HepG2 (cell line): ENCODE measurements at regions not wholly inside any gene's neighbourhood (a gene's known extent, or its start where the extent isn't known, plus 50 kb on each side); places are given as distances from the start of the nearest gene placed in this dataset.

Source experiments
- ATAC-seq: fragments of 200-7000 bp; cut with Tn5 transposase; 3 replicates; pipeline ENCODE4 v1.9.1; 2020; ENCODE audit warnings: mild to moderate bottlenecking, moderate library complexity
- BruUV-seq: library from RNA; stranded (reverse); fragments of 400-500 nt; replicated peaks from 2 replicates; lab custom pipeline; 2021; lab: Mats Ljungman, UMichigan
- CTCF ChIA-PET: fragments of 300-600 bp; formaldehyde crosslinking; extraction: SDS; loops from one replicate; lab custom pipeline; 2021; ENCODE audit warnings: low total read pairs, inconsistent platforms, low intra/inter-chr PET ratio; lab: Yijun Ruan, JAX
- POLR2A ChIA-PET: fragments of 350-600 bp; sonication (Branson Sonifier 250); formaldehyde crosslinking; loops from one replicate; lab custom pipeline; 2020; ENCODE audit warnings: antibody characterized with exemption, inconsistent platforms; lab: Yijun Ruan, JAX
- DNase-seq: peaks from one replicate; pipeline ENCODE4 v3.0.0-alpha.2; 2015; ENCODE audit warnings: low spot score
- FAIRE-seq: peaks from 3 replicates; lab custom pipeline; 2011; peaks lifted over from hg19 to GRCh38; lab: Jason Lieb, UNC
- H2AFZ ChIP-seq: one replicate; pipeline ENCODE4 v1.6.1; 2011; ENCODE audit warnings: low read length, inconsistent platforms
- H3K27ac ChIP-seq: fragments of 300-600 bp; 3 replicates; pipeline ENCODE4 v1.8.0; 2011; ENCODE audit warnings: mixed run types, mild to moderate bottlenecking, mixed read lengths, low read length, inconsistent platforms; ENCODE audit not compliant: insufficient read depth; ENCODE audit errors: extremely low read length
- H3K27me3 ChIP-seq, 2 experiments: fragments of 200-600 bp in 1 of 2; 2 replicates in 1 of 2; 3 replicates in 1 of 2; pipeline versions ENCODE4 v1.6.0 to v1.8.0; 2011; ENCODE audit warnings: low read length in 2 of 2, mild to moderate bottlenecking in 2 of 2, moderate library complexity in 2 of 2, inconsistent platforms in 1 of 2; ENCODE audit not compliant: insufficient read depth in 2 of 2, control insufficient read depth in 1 of 2
- H3K36me3 ChIP-seq, 2 experiments: fragments of 200-600 bp in 1 of 2; replicated peaks in 1 of 2; 2 replicates in 1 of 2; 3 replicates in 1 of 2; pipeline versions ENCODE4 v1.5.1 to v1.8.0; 2011; ENCODE audit warnings: low read length in 2 of 2, inconsistent platforms in 1 of 2; ENCODE audit not compliant: insufficient read depth in 2 of 2, control insufficient read depth in 1 of 2
- H3K4me1 ChIP-seq: 2 replicates; pipeline ENCODE4 v1.5.1; 2012; ENCODE audit warnings: low read length, inconsistent platforms; ENCODE audit not compliant: insufficient read depth
- H3K4me2 ChIP-seq: 2 replicates; pipeline ENCODE4 v1.6.0; 2011; ENCODE audit warnings: low read depth, low read length, inconsistent platforms
- H3K4me3 ChIP-seq, 3 experiments: fragments of 200-600 bp in 1 of 3; sonication (generic), shearing (Covaris generic) in 1 of 3; replicated peaks in 1 of 3; 2 replicates each; pipeline ENCODE4 v1.5.1; 2011 to 2016; ENCODE audit warnings: low read length in 3 of 3, inconsistent platforms in 2 of 3, low read depth in 2 of 3, mild to moderate bottlenecking in 2 of 3, control low read depth in 1 of 3, mixed read lengths in 1 of 3; ENCODE audit not compliant: insufficient read depth in 1 of 3
- H3K79me2 ChIP-seq: one replicate; pipeline ENCODE4 v1.6.1; 2011; ENCODE audit warnings: low read length, inconsistent platforms; ENCODE audit not compliant: insufficient read depth
- H3K9ac ChIP-seq: 2 replicates; pipeline ENCODE4 v1.6.0; 2011; ENCODE audit warnings: mild to moderate bottlenecking, low read depth, low read length, inconsistent platforms; ENCODE audit not compliant: insufficient read depth
- H3K9me3 ChIP-seq: 2 replicates; pipeline ENCODE4 v1.5.1; 2012; ENCODE audit warnings: mild to moderate bottlenecking, low read length
- H4K20me1 ChIP-seq: 2 replicates; pipeline ENCODE4 v1.6.0; 2011; ENCODE audit warnings: inconsistent platforms, mild to moderate bottlenecking, low read length, moderate library complexity; ENCODE audit not compliant: insufficient read depth
- JUN ChIP-seq: sonication (generic); formaldehyde crosslinking; IDR thresholded peaks from 2 replicates; pipeline ENCODE4 v1.4.0; 2020; ENCODE audit warnings: mild to moderate bottlenecking, missing genetic modification reagents
- MED13 ChIP-seq: sonication (generic); formaldehyde crosslinking; IDR thresholded peaks from 2 replicates; pipeline ENCODE4 v1.5.0; 2020; ENCODE audit warnings: missing genetic modification reagents
- NFE2L1 ChIP-seq: sonication (generic); formaldehyde crosslinking; IDR thresholded peaks from 2 replicates; pipeline ENCODE4 v1.4.0; 2020; ENCODE audit warnings: missing genetic modification reagents, mild to moderate bottlenecking, borderline replicate concordance
- TMF1 ChIP-seq: sonication (generic); formaldehyde crosslinking; IDR thresholded peaks from 2 replicates; pipeline ENCODE4 v1.8.1; 2022; ENCODE audit warnings: low read depth, missing genetic modification reagents
- ZNF431 ChIP-seq: sonication (generic); formaldehyde crosslinking; IDR thresholded peaks from 2 replicates; pipeline ENCODE4 v1.9.0; 2022; ENCODE audit warnings: missing genetic modification reagents, low read depth, mild to moderate bottlenecking, borderline replicate concordance
- WGBS: methylation state at CpG from one replicate; pipeline ENCODE4 v1.1.6; 2017; ENCODE audit warnings: low lambda C conversion rate; 5-methylcytosine and 5-hydroxymethylcytosine counted together
- in situ Hi-C: cut with HindIII; loops from 2 replicates; pipeline ENCODE4 v1.10.0; 2017; ENCODE audit warnings: low pct_unique_long_range_greater_than_20kb; ENCODE audit not compliant: extremely low pct_ligation_motif_present
- intact Hi-C: fragments of 100-400 bp; cut with micrococcal nuclease; formaldehyde crosslinking; loops from one replicate; pipeline ENCODE4 v1.10.0; 2022; ENCODE audit not compliant: unreplicated experiment
- TF ChIP-seq, protein P1 (sequence below), 2 experiments: sonication (generic) in 1 of 2; formaldehyde crosslinking in 1 of 2; IDR thresholded peaks; 2 replicates each; pipeline versions ENCODE4 v1.5.1 to v1.6.1; 2011 to 2020; ENCODE audit warnings: borderline replicate concordance in 1 of 2, low read depth in 1 of 2, low read length in 1 of 2, mild to moderate bottlenecking in 1 of 2, missing genetic modification reagents in 1 of 2, moderate library complexity in 1 of 2
- TF ChIP-seq, protein P2 (sequence below): sonication (generic); formaldehyde crosslinking; IDR thresholded peaks from 2 replicates; pipeline ENCODE4 v1.8.0; 2022; ENCODE audit warnings: mild to moderate bottlenecking, missing genetic modification reagents, moderate library complexity
- TF ChIP-seq, protein P3 (sequence below): sonication (generic); formaldehyde crosslinking; IDR thresholded peaks from one replicate; pipeline ENCODE4 v1.5.1; 2020; ENCODE audit warnings: mild to moderate bottlenecking, missing genetic modification reagents; ENCODE audit errors: not compliant biosample characterization
- TF ChIP-seq, protein P4 (sequence below): sonication (generic); formaldehyde crosslinking; IDR thresholded peaks from 2 replicates; pipeline ENCODE4 v1.4.0; 2020; ENCODE audit warnings: mild to moderate bottlenecking, missing genetic modification reagents, borderline replicate concordance

DNA sequence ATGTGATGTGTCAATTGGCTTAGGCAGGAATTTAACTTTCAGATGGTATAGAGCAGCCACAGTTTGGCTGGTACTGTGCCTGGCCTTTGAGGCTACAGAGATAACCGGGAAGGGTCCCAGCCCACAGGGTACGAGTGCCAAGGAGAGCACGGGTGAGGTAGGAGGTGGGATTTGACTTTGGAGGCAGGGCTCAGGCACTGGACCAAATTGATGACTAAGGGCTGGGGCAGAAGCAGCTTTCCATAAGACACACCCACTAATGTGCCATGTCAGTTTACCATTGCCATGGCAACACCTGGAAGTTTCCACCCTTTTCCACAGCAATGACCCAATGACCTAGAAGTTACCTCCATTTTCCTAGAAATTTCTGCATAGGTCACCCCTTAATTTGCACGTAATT is 466.2 kb downstream of the TSHZ3 start:
- Histone ChIP-seq H3K36me3 (no peaks in the 10 kb centered on the region), H3K4me2 (no peak overlapping the region), H3K27me3 (no peaks in the 10 kb centered on the region), H3K4me1 (no peaks in the 10 kb centered on the region), H3K9ac (no peak overlapping the region), H3K27ac (no peak overlapping the region), H3K4me3 (no peak overlapping the region), H4K20me1 (no peaks in the 10 kb centered on the region), H3K9me3 (peaks cover 99% of the 10 kb centered on the region), H3K79me2 (no peaks in the 10 kb centered on the region), H2AFZ (no peak overlapping the region)
- ChIA-PET POLR2A (no interaction called here), CTCF (no interaction called here)
- in situ Hi-C loops (no loop called here), intact Hi-C loops (no loop called here)
- WGBS, result 45% methylated on average over 1 of the region's 4 CpGs
- FAIRE-seq (no peak), ATAC-seq (no peak), DNase-seq (no peak)
- BruUV-seq, result no TSS peak
- TF ChIP-seq TMF1 (CRISPR knock-in tag) (no peak), NFE2L1 (CRISPR knock-in tag) (no peak), ZNF431 (CRISPR knock-in tag) (no peak), JUN (CRISPR knock-in tag) (no peak), MED13 (CRISPR knock-in tag) (no peak)
- TF ChIP-seq, protein P1, sequence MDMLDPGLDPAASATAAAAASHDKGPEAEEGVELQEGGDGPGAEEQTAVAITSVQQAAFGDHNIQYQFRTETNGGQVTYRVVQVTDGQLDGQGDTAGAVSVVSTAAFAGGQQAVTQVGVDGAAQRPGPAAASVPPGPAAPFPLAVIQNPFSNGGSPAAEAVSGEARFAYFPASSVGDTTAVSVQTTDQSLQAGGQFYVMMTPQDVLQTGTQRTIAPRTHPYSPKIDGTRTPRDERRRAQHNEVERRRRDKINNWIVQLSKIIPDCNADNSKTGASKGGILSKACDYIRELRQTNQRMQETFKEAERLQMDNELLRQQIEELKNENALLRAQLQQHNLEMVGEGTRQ (IDR thresholded peaks at IDR 0.05; ENCODE audit: low read depth, low read length), result no peak
- TF ChIP-seq, protein P1 (CRISPR knock-in tag; IDR thresholded peaks at IDR 0.05; ENCODE audit: borderline replicate concordance), result no peak
- TF ChIP-seq, protein P2, sequence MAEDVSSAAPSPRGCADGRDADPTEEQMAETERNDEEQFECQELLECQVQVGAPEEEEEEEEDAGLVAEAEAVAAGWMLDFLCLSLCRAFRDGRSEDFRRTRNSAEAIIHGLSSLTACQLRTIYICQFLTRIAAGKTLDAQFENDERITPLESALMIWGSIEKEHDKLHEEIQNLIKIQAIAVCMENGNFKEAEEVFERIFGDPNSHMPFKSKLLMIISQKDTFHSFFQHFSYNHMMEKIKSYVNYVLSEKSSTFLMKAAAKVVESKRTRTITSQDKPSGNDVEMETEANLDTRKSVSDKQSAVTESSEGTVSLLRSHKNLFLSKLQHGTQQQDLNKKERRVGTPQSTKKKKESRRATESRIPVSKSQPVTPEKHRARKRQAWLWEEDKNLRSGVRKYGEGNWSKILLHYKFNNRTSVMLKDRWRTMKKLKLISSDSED, result no peak
- TF ChIP-seq, protein P3, sequence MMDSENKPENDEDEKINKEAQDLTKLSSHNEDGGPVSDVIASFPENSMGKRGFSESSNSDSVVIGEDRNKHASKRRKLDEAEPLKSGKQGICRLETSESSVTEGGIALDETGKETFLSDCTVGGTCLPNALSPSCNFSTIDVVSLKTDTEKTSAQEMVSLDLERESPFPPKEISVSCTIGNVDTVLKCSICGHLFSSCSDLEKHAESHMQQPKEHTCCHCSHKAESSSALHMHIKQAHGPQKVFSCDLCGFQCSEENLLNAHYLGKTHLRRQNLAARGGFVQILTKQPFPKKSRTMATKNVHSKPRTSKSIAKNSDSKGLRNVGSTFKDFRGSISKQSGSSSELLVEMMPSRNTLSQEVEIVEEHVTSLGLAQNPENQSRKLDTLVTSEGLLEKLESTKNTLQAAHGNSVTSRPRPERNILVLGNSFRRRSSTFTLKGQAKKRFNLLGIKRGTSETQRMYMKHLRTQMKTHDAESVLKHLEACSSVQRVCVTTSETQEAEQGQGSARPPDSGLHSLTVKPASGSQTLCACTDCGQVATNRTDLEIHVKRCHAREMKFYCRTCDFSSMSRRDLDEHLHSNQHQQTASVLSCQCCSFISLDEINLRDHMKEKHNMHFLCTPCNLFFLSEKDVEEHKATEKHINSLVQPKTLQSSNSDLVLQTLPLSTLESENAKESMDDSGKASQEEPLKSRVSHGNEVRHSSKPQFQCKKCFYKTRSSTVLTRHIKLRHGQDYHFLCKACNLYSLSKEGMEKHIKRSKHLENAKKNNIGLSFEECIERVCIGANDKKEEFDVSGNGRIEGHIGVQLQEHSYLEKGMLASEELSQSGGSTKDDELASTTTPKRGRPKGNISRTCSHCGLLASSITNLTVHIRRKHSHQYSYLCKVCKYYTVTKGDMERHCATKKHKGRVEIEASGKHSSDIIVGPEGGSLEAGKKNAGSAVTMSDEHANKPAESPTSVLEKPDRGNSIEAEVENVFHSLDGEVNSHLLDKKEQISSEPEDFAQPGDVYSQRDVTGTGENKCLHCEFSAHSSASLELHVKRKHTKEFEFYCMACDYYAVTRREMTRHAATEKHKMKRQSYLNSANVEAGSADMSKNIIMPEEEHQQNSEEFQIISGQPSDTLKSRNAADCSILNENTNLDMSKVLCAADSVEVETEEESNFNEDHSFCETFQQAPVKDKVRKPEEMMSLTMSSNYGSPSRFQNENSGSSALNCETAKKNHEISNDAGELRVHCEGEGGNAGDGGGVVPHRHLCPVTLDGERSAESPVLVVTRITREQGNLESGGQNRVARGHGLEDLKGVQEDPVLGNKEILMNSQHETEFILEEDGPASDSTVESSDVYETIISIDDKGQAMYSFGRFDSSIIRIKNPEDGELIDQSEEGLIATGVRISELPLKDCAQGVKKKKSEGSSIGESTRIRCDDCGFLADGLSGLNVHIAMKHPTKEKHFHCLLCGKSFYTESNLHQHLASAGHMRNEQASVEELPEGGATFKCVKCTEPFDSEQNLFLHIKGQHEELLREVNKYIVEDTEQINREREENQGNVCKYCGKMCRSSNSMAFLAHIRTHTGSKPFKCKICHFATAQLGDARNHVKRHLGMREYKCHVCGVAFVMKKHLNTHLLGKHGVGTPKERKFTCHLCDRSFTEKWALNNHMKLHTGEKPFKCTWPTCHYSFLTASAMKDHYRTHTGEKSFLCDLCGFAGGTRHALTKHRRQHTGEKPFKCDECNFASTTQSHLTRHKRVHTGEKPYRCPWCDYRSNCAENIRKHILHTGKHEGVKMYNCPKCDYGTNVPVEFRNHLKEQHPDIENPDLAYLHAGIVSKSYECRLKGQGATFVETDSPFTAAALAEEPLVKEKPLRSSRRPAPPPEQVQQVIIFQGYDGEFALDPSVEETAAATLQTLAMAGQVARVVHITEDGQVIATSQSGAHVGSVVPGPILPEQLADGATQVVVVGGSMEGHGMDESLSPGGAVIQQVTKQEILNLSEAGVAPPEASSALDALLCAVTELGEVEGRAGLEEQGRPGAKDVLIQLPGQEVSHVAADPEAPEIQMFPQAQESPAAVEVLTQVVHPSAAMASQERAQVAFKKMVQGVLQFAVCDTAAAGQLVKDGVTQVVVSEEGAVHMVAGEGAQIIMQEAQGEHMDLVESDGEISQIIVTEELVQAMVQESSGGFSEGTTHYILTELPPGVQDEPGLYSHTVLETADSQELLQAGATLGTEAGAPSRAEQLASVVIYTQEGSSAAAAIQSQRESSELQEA (CRISPR knock-in tag), result no peak
- TF ChIP-seq, protein P4, sequence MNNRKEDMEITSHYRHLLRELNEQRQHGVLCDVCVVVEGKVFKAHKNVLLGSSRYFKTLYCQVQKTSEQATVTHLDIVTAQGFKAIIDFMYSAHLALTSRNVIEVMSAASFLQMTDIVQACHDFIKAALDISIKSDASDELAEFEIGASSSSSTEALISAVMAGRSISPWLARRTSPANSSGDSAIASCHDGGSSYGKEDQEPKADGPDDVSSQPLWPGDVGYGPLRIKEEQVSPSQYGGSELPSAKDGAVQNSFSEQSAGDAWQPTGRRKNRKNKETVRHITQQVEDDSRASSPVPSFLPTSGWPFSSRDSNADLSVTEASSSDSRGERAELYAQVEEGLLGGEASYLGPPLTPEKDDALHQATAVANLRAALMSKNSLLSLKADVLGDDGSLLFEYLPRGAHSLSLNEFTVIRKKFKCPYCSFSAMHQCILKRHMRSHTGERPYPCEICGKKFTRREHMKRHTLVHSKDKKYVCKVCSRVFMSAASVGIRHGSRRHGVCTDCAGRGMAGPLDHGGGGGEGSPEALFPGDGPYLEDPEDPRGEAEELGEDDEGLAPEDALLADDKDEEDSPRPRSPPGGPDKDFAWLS, result no peak
